Gastrocnemius medialis (tissue), 4 donors: ENCODE measurements at regions not wholly inside any gene's neighbourhood (a gene's known extent, or its start where the extent isn't known, plus 50 kb on each side); places are given as distances from the start of the nearest gene placed in this dataset.
"Not testable (repeated sequence)": the region's sequence is repeated elsewhere in the genome, so short reads cannot be mapped to it uniquely, and the experiment has no call there.

Source experiments
- CTCF ChIP-seq, 5 experiments: fragments of 450-650 bp in 3 of 5; fragments of 200-600 bp in 2 of 5; sonication (generic) in 2 of 5; IDR thresholded peaks in 4 of 5; conservative IDR thresholded peaks in 1 of 5; 1 replicate in 4 of 5; 2 replicates in 1 of 5; pipeline ENCODE4 v1.5.1; 2016 to 2019; ENCODE audit warnings: antibody characterized with exemption in 5 of 5, mild to moderate bottlenecking in 3 of 5, moderate library complexity in 3 of 5
- POLR2A ChIP-seq, 2 donors: fragments of 450-650 bp; IDR thresholded peaks; one replicate each; pipeline ENCODE4 v1.6.1; 2017; ENCODE audit warnings: antibody characterized with exemption in 2 of 2, mild to moderate bottlenecking in 2 of 2, moderate library complexity in 2 of 2

- not testable (repeated sequence) for TF ChIP-seq POLR2A (IDR thresholded peaks at IDR 0.05); CTCF (IDR thresholded peaks at IDR 0.05 in 4 of 5, conservative IDR thresholded peaks at IDR 0.05 in 1 of 5)
Measured at GRCh38 chr2:132273585-132273984, 111.8 kb upstream of the ANKRD30BL start.
